ENCODE measurements at regions not wholly inside any gene's neighbourhood (a gene's known extent, or its start where the extent isn't known, plus 50 kb on each side); places are given as distances from the start of the nearest gene placed in this dataset.
"Not testable (repeated sequence)": the region's sequence is repeated elsewhere in the genome, so short reads cannot be mapped to it uniquely, and the experiment has no call there.

DNA sequence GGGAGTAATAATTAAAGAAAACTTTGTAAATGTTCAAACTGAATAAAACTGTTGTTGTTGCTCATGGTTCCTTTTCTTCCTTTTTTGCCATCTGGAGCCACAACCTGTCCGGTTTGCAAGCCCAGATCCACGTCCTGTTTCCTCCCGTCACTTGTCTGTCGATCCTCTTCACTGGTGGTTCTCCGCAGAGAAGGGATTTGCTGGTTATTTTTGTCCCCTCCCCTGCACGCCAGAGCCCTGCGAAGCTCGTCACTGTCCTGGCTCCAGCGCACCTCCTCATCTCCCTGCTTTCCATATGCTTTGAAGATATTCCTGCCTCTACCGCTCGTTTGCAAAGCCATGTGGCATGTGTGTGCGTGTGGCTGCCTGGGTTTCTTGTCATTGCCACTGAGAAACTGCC lies 461.4 kb downstream of the RNF144A start:
- no peaks in the 10 kb centered on the region for H3K4me1 Mint-ChIP-seq (ENCODE audit: low read depth)
- H3K27ac Mint-ChIP-seq, result no peak overlapping the region
- no peaks in the 10 kb centered on the region for H3K9me3 Mint-ChIP-seq

DNA sequence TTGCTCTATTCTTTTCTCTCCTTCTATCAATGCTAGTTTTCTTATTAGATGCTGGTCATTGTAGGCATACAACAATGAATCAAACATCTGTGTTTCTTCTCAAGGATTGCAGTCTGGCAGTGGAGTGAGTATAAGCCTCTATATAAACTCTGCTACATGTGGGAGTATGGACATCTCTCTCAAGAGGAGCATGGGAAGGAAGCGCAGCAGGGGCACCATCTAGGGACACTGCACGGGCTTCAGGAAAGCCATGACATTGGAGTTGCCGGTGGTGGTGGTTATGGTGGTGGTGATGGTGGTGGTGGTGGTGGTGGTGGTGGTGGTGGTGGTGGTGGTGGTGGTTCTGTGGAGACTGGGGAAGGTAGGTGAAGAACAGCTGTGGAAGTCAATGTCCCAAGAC lies 462.6 kb downstream of the RNF144A start:
- no peak overlapping the region for H3K27ac Mint-ChIP-seq
- H3K9me3 Mint-ChIP-seq, result no peaks in the 10 kb centered on the region
- no peak for DNase-seq
- H3K27me3 Mint-ChIP-seq, result peaks cover 3% of the 10 kb centered on the region
- no peaks in the 10 kb centered on the region for H3K36me3 Mint-ChIP-seq (ENCODE audit: low read depth)
- H3K4me3 Mint-ChIP-seq, result no peak overlapping the region
- no peaks in the 10 kb centered on the region for H3K4me1 Mint-ChIP-seq (ENCODE audit: low read depth)

More for the DNA sequence above, 461.4 kb downstream of the RNF144A start:
- Mint-ChIP-seq H3K27me3 (peaks cover 3% of the 10 kb centered on the region), H3K36me3 (ENCODE audit: low read depth) (no peaks in the 10 kb centered on the region), H3K4me3 (no peak overlapping the region)
- DNase-seq, result no peak

GRCh38 chr2:7384773-7385349 lies 467.6 kb downstream of the RNF144A start:
- peaks cover 3% of the 10 kb centered on the region for H3K27me3 Mint-ChIP-seq
- H3K36me3 Mint-ChIP-seq (ENCODE audit: low read depth), result no peaks in the 10 kb centered on the region
- H3K4me1 Mint-ChIP-seq (ENCODE audit: low read depth), result no peaks in the 10 kb centered on the region
- H3K4me3 Mint-ChIP-seq, result no peak overlapping the region
- no peaks in the 10 kb centered on the region for H3K9me3 Mint-ChIP-seq
- H3K27ac Mint-ChIP-seq, result no peak overlapping the region
- DNase-seq, result no peak

DNA sequence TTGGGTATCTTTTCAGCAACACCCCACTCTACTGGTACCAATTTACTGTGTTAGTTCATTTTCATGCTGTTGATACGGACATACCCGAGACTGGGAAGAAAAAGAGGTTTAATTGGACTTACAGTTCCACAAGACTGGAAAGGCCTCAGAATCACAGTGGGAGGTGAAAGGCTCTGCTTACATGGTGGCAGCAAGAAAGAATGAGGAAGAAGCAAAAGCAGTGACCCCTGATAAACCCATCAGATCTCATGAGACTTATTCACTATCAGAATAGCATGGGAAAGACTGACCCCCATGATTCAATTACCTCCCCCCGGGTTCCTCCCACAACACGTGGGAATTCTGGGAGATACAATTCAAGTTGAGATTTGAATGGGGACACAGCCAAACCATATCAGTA lies 473.1 kb downstream of the RNF144A start:
- not testable (repeated sequence) for H3K27ac Mint-ChIP-seq; H3K4me1 Mint-ChIP-seq (ENCODE audit: low read depth); H3K36me3 Mint-ChIP-seq (ENCODE audit: low read depth); H3K4me3 Mint-ChIP-seq; H3K27me3 Mint-ChIP-seq; H3K9me3 Mint-ChIP-seq; DNase-seq

DNA sequence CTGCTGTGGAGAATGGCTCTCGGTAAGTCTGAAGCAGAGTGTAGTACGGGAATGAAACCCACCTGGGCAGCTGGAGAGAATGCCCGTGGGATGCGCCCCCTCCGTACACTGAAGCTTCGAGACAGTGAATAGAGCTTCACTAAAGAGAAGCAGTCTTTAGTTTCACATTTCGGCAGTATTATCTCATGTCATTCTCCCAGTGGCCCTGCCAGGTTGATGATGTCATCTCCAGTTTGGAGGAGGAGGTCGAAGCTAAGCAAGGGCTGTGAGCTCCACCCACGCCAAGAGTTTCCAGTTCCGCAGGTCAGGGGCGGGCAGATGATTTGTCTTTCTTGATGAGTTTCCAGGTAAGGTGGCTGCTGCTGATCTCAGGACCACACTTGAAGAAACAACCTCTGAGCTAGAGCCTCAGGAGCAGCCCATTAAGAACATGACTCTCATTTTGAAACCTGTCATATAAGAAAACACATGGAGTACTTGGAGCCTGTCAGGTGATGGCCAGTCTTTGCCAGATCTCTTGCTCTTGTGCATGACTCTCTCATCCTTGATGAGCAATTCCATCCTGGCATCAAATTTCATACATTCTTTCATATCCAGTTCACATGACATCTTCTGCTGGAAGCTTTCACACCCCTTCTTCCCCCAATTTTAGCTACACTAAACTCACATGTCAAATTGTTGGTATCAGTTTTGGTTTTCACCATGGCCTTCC lies 475.0 kb downstream of the RNF144A start:
- Mint-ChIP-seq H3K4me3 (no peak overlapping the region), H3K4me1 (ENCODE audit: low read depth) (peaks cover 2% of the 10 kb centered on the region), H3K9me3 (no peaks in the 10 kb centered on the region), H3K27me3 (no peaks in the 10 kb centered on the region), H3K36me3 (ENCODE audit: low read depth) (no peaks in the 10 kb centered on the region), H3K27ac (no peak overlapping the region)
- no peak for DNase-seq

- no peaks in the 10 kb centered on the region for H3K9me3 Mint-ChIP-seq
- DNase-seq, result no peak
- H3K4me1 Mint-ChIP-seq (ENCODE audit: low read depth), result peaks cover 2% of the 10 kb centered on the region
- no peaks in the 10 kb centered on the region for H3K27me3 Mint-ChIP-seq
- no peak overlapping the region for H3K4me3 Mint-ChIP-seq
- H3K27ac Mint-ChIP-seq, result no peak overlapping the region
- no peaks in the 10 kb centered on the region for H3K36me3 Mint-ChIP-seq (ENCODE audit: low read depth)
Observed at GRCh38 chr2:7394195-7394594, 477.0 kb downstream of the RNF144A start.

- no peaks in the 10 kb centered on the region for H3K36me3 Mint-ChIP-seq (ENCODE audit: low read depth)
- no peak for DNase-seq
- H3K4me3 Mint-ChIP-seq, result no peak overlapping the region
- H3K9me3 Mint-ChIP-seq, result no peaks in the 10 kb centered on the region
- H3K4me1 Mint-ChIP-seq (ENCODE audit: low read depth), result peaks cover 15% of the 10 kb centered on the region
- H3K27me3 Mint-ChIP-seq, result peaks cover 29% of the 10 kb centered on the region
- H3K27ac Mint-ChIP-seq, result no peak overlapping the region
Observed at GRCh38 chr2:7400628-7401027, 483.4 kb downstream of the RNF144A start.

GRCh38 chr2:7403092-7403775 lies 486.0 kb downstream of the RNF144A start:
- no peak overlapping the region for H3K4me3 Mint-ChIP-seq
- no peaks in the 10 kb centered on the region for H3K9me3 Mint-ChIP-seq
- no peak overlapping the region for H3K27ac Mint-ChIP-seq
- no peak for DNase-seq
- H3K36me3 Mint-ChIP-seq (ENCODE audit: low read depth), result no peaks in the 10 kb centered on the region
- H3K27me3 Mint-ChIP-seq, result peaks cover 41% of the 10 kb centered on the region
- H3K4me1 Mint-ChIP-seq (ENCODE audit: low read depth), result peaks cover 15% of the 10 kb centered on the region

- H3K4me3 Mint-ChIP-seq, result no peak overlapping the region
- H3K9me3 Mint-ChIP-seq, result no peaks in the 10 kb centered on the region
- no peak overlapping the region for H3K27ac Mint-ChIP-seq
- no peak for DNase-seq
- peaks cover 35% of the 10 kb centered on the region for H3K27me3 Mint-ChIP-seq
- H3K36me3 Mint-ChIP-seq (ENCODE audit: low read depth), result no peaks in the 10 kb centered on the region
- H3K4me1 Mint-ChIP-seq (ENCODE audit: low read depth), result peaks cover 15% of the 10 kb centered on the region
Observed at GRCh38 chr2:7405861-7406715, 488.9 kb downstream of the RNF144A start.

DNA sequence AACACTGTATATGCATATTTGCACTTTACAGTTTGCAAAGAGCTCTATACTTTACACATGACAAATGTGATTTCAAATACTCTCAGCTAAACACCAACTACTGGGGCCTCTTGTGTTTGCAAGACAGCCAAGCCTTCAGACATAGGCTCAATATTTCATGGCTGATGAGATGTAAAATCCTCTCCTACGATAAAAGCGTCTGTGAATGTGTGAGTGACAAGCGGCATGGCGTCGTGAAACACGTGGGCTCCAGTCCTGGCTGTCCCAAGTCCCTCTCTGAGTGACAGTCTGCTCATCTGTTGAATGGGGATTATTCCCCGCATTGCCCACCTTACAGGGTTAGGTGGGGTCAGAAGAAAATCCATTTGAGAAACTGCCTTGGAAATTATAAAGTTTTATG lies 489.8 kb downstream of the RNF144A start:
- DNase-seq, result no peak
- no peak overlapping the region for H3K4me3 Mint-ChIP-seq
- H3K36me3 Mint-ChIP-seq (ENCODE audit: low read depth), result no peaks in the 10 kb centered on the region
- no peaks in the 10 kb centered on the region for H3K9me3 Mint-ChIP-seq
- H3K4me1 Mint-ChIP-seq (ENCODE audit: low read depth), result peaks cover 15% of the 10 kb centered on the region
- no peak overlapping the region for H3K27ac Mint-ChIP-seq
- peaks cover 32% of the 10 kb centered on the region for H3K27me3 Mint-ChIP-seq

DNA sequence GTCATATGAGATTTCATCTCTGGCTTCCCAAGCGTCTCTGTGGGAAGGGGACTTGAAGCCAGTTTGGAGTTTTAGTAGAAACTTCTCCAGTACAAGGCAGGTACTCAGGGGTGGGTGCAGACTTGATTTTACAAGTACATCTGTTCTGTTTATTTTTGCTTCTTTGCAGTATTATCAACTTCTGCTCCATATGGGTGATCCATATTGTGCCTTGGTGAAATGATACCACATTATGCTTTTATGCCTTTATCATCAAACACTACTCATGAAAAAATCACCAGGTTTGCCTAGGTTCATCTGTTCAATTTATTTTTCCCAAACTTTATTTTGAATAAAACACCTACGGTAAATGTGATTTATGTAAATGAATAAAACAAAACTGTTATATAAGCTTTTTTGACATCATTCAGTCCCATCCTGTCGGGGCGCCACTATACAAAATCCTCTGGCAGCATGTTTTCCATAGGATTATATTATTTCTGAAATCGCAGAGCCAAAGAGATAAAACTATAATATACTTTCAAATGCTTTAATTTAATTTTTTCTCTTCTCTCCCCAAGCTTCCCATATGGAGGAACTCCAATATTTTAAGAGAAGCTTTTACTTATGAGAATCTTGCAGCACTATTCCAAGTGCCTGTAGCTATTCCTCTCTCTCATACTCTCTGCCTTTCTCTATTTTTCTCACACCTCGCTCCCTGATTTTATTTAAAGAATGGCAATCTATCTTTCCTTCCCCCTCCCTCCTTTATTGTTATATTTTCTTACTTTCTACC lies 490.9 kb downstream of the RNF144A start:
- H3K4me1 Mint-ChIP-seq (ENCODE audit: low read depth), result peaks cover 8% of the 10 kb centered on the region
- no peak overlapping the region for H3K27ac Mint-ChIP-seq
- no peak overlapping the region for H3K4me3 Mint-ChIP-seq
- no peak for DNase-seq
- H3K27me3 Mint-ChIP-seq, result peaks cover 21% of the 10 kb centered on the region
- H3K36me3 Mint-ChIP-seq (ENCODE audit: low read depth), result no peaks in the 10 kb centered on the region
- no peaks in the 10 kb centered on the region for H3K9me3 Mint-ChIP-seq

- DNase-seq, result no peak
- Mint-ChIP-seq H3K9me3 (no peaks in the 10 kb centered on the region), H3K36me3 (ENCODE audit: low read depth) (no peaks in the 10 kb centered on the region), H3K4me1 (ENCODE audit: low read depth) (no peaks in the 10 kb centered on the region), H3K27me3 (peaks cover 7% of the 10 kb centered on the region), H3K27ac (no peak overlapping the region), H3K4me3 (no peak overlapping the region)
Observed at GRCh38 chr2:7411691-7412090, 494.5 kb downstream of the RNF144A start.

DNA sequence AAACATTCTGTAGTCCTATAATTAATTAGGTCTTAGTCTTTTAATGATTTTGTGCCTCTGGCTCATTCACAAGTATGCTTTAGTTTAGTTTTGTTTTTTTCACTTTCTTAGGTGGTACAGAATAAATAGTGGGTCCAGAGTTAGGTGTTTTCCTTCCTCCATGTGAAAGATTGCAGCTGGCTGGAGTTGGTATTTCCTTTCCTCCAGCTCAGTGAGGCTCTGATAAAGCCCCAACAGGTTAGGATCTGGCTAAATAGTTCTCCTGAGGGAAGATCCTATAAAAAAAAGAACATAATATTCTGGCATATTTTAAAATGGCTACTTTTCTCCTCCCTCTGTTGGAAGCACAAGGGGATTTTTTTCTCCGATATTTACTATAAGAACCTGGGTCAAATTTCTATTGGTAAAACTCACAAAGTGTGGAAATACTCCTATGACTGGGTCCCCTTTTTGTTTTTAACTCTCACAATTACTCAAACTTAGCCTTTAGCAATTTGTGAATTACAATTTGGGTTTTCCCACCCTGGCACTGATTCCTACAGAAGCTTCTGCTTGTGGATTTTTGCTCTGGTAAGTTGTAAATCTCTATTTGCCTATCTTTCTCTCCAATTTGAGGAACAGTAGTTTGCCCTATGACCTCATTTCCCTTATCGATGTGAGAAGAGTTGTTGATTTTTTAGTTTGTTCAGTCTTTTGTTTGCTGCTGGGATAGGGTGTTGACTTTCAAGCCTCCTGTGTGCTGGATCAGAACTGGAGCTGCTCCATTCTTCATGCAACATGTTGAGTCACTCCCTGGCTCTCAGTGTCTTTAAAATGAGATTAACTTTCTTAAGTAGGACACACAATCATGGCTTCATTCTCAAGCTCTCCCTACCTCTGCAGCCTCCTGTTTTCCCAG lies 500.9 kb downstream of the RNF144A start:
- Mint-ChIP-seq H3K4me3 (no peak overlapping the region), H3K9me3 (peaks cover 3% of the 10 kb centered on the region), H3K4me1 (ENCODE audit: low read depth) (peaks cover 3% of the 10 kb centered on the region), H3K36me3 (ENCODE audit: low read depth) (no peaks in the 10 kb centered on the region), H3K27me3 (peaks cover 14% of the 10 kb centered on the region), H3K27ac (no peak overlapping the region)
- DNase-seq, result no peak

Data from activated T-cell treated with anti-CD3 and anti-CD28 coated beads, Interleukin-2, amount 50 U/mL, for 24 hours (primary cell).